GM18873 (cell line): ENCODE measurements at regions not wholly inside any gene's neighbourhood (a gene's known extent, or its start where the extent isn't known, plus 50 kb on each side); places are given as distances from the start of the nearest gene placed in this dataset.

Experiments
- ATAC-seq: cut with Tn5 transposase; IDR thresholded peaks from one replicate; pipeline ENCODE4 v1.9.1; 2021; ENCODE audit warnings: mild to moderate bottlenecking, moderate library complexity, moderate number of reproducible peaks; ENCODE audit not compliant: unreplicated experiment, low FRiP score

- ATAC-seq: no peak
Observed at GRCh38 chr11:19445771-19446170, 205.0 kb upstream of the E2F8 start.

- no peak for ATAC-seq
Observed at GRCh38 chr11:19444231-19444630, 203.5 kb upstream of the E2F8 start.

GRCh38 chr11:19442554-19442910 lies 201.8 kb upstream of the E2F8 start:
- ATAC-seq: no peak

- peak; percentile 96 for ATAC-seq
Observed at GRCh38 chr11:19441752-19442553, 201.2 kb upstream of the E2F8 start.

GRCh38 chr11:19441288-19441687 lies 200.5 kb upstream of the E2F8 start:
- no peak for ATAC-seq

GRCh38 chr11:19437760-19438159 lies 197.0 kb upstream of the E2F8 start:
- ATAC-seq: no peak

GRCh38 chr11:19436932-19437331 lies 196.2 kb upstream of the E2F8 start:
- no peak for ATAC-seq

- ATAC-seq: no peak
Observed at GRCh38 chr11:19435306-19435989, 194.7 kb upstream of the E2F8 start.

GRCh38 chr11:19433791-19434190 lies 193.0 kb upstream of the E2F8 start:
- no peak for ATAC-seq

GRCh38 chr11:19433367-19433766 lies 192.6 kb upstream of the E2F8 start:
- peak; percentile 69 for ATAC-seq

- peak; percentile 40 for ATAC-seq
Observed at GRCh38 chr11:19432370-19433061, 191.8 kb upstream of the E2F8 start.

- no peak for ATAC-seq
Observed at GRCh38 chr11:19430754-19431398, 190.1 kb upstream of the E2F8 start.

GRCh38 chr11:19430346-19430745 lies 189.6 kb upstream of the E2F8 start:
- no peak for ATAC-seq

GRCh38 chr11:19429108-19429760 lies 188.5 kb upstream of the E2F8 start:
- ATAC-seq: no peak

- ATAC-seq: no peak
Observed at GRCh38 chr11:19428206-19429002, 187.7 kb upstream of the E2F8 start.

GRCh38 chr11:19426756-19427403 lies 186.1 kb upstream of the E2F8 start:
- ATAC-seq: no peak

- no peak for ATAC-seq
Observed at GRCh38 chr11:19426011-19426755, 185.4 kb upstream of the E2F8 start.

GRCh38 chr11:19422276-19422675 lies 181.5 kb upstream of the E2F8 start:
- ATAC-seq: no peak
